ENCODE measurements at regions not wholly inside any gene's neighbourhood (a gene's known extent, or its start where the extent isn't known, plus 50 kb on each side); places are given as distances from the start of the nearest gene placed in this dataset.

- no peaks in the 10 kb centered on the region for H3K9me3 ChIP-seq
- DNase-seq = no peak
- H3K4me3 ChIP-seq = no peak overlapping the region
- no peaks in the 10 kb centered on the region for H3K36me3 ChIP-seq
- H3K4me1 ChIP-seq = no peaks in the 10 kb centered on the region
- no peaks in the 10 kb centered on the region for H3K27me3 ChIP-seq
- intact Hi-C loops (cut with DNase I; ENCODE audit: low total_unique reads) = no loop called here
- no peak for TF ChIP-seq CTCF (IDR thresholded peaks at IDR 0.05)
- H3K27ac ChIP-seq = no peak overlapping the region
Measured at GRCh38 chr1:81556968-81557367, 243.8 kb upstream of the ADGRL2 start.

GRCh38 chr1:81554534-81554933 lies 246.2 kb upstream of the ADGRL2 start:
- H3K27ac ChIP-seq = no peak overlapping the region
- no peak for TF ChIP-seq CTCF (IDR thresholded peaks at IDR 0.05)
- no peaks in the 10 kb centered on the region for H3K4me1 ChIP-seq
- H3K4me3 ChIP-seq = no peak overlapping the region
- no peaks in the 10 kb centered on the region for H3K36me3 ChIP-seq
- intact Hi-C loops (cut with DNase I; ENCODE audit: low total_unique reads) = no loop called here
- DNase-seq = no peak
- no peaks in the 10 kb centered on the region for H3K9me3 ChIP-seq
- H3K27me3 ChIP-seq = no peaks in the 10 kb centered on the region

- intact Hi-C loops (cut with DNase I; ENCODE audit: low total_unique reads) = no loop called here
- no peak for TF ChIP-seq CTCF (IDR thresholded peaks at IDR 0.05)
- Histone ChIP-seq H3K4me1 (no peaks in the 10 kb centered on the region), H3K27ac (no peak overlapping the region), H3K36me3 (no peaks in the 10 kb centered on the region), H3K27me3 (no peaks in the 10 kb centered on the region), H3K9me3 (no peaks in the 10 kb centered on the region), H3K4me3 (no peak overlapping the region)
- DNase-seq = no peak
Measured at GRCh38 chr1:81554108-81554507, 246.6 kb upstream of the ADGRL2 start.

- intact Hi-C loops (cut with DNase I; ENCODE audit: low total_unique reads) = no loop called here
- Histone ChIP-seq H3K36me3 (no peaks in the 10 kb centered on the region), H3K9me3 (no peaks in the 10 kb centered on the region), H3K27ac (no peak overlapping the region), H3K4me1 (no peaks in the 10 kb centered on the region), H3K4me3 (no peak overlapping the region), H3K27me3 (no peaks in the 10 kb centered on the region)
- no peak for DNase-seq
- no peak for TF ChIP-seq CTCF (IDR thresholded peaks at IDR 0.05)
Measured at GRCh38 chr1:81553503-81553902, 247.2 kb upstream of the ADGRL2 start.

GRCh38 chr1:81551946-81552345 lies 248.8 kb upstream of the ADGRL2 start:
- no peaks in the 10 kb centered on the region for H3K9me3 ChIP-seq
- intact Hi-C loops (cut with DNase I; ENCODE audit: low total_unique reads) = no loop called here
- no peaks in the 10 kb centered on the region for H3K36me3 ChIP-seq
- no peak for TF ChIP-seq CTCF (IDR thresholded peaks at IDR 0.05)
- no peak for DNase-seq
- no peak overlapping the region for H3K27ac ChIP-seq
- H3K4me3 ChIP-seq = no peak overlapping the region
- no peaks in the 10 kb centered on the region for H3K4me1 ChIP-seq
- no peaks in the 10 kb centered on the region for H3K27me3 ChIP-seq

GRCh38 chr1:81550753-81551152 lies 250.0 kb upstream of the ADGRL2 start:
- no peak for DNase-seq
- Histone ChIP-seq H3K9me3 (no peaks in the 10 kb centered on the region), H3K4me3 (no peak overlapping the region), H3K27ac (no peak overlapping the region), H3K36me3 (no peaks in the 10 kb centered on the region), H3K27me3 (no peaks in the 10 kb centered on the region), H3K4me1 (no peaks in the 10 kb centered on the region)
- TF ChIP-seq CTCF (IDR thresholded peaks at IDR 0.05) = no peak
- intact Hi-C loops (cut with DNase I; ENCODE audit: low total_unique reads) = no loop called here

Measured in tibial artery (tissue), 4 donors.